GM21825 (cell line): ENCODE measurements at regions not wholly inside any gene's neighbourhood (a gene's known extent, or its start where the extent isn't known, plus 50 kb on each side); places are given as distances from the start of the nearest gene placed in this dataset.
"Not testable (repeated sequence)": the region's sequence is repeated elsewhere in the genome, so short reads cannot be mapped to it uniquely, and the experiment has no call there.

ENCODE experiments used
- ATAC-seq: cut with Tn5 transposase; IDR thresholded peaks from one replicate; pipeline ENCODE4 v1.9.1; 2021; ENCODE audit warnings: mild to moderate bottlenecking, moderate library complexity; ENCODE audit not compliant: unreplicated experiment

DNA sequence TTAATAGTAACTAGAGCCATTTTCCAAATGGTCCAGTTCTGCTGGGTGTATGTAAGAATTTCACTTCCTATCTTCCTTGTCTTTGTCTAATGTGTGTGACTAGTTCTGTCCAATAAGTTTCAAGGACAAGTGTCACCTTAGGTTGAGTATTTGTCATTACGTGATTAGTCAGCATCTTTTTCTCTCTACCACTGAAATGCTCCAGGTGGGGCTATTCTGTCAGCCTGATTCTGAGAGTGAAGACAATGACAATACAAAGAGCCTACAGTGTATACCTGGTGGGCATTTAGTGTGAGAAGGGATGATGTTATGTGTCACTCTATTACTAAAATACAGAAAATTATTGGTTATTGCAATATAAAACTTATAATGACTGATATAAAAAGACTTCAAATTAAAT, 876.3 kb downstream of the C4orf33 start:
- no peak for ATAC-seq

GRCh38 chr4:129974730-129975129, 878.8 kb downstream of the C4orf33 start:
- no peak for ATAC-seq

DNA sequence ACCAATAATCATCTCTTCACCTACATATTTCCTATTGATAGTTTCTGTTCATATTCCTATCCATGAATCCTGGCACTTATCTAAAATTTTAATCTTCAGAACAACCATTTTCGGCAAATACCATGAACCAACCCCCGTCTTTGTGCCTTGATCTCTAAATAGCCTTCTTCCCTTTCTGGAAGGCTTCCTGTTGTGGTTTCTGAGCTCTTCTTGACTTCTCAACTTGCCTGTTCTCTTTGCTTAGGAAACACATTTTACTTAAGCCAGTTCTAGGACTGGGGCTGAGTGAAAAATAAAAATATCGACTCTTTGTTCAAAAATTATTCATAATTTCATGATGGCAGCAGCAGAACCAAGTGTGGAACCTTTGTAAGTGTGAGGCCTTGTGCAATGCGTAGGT, 882.4 kb downstream of the C4orf33 start:
- no peak for ATAC-seq

DNA sequence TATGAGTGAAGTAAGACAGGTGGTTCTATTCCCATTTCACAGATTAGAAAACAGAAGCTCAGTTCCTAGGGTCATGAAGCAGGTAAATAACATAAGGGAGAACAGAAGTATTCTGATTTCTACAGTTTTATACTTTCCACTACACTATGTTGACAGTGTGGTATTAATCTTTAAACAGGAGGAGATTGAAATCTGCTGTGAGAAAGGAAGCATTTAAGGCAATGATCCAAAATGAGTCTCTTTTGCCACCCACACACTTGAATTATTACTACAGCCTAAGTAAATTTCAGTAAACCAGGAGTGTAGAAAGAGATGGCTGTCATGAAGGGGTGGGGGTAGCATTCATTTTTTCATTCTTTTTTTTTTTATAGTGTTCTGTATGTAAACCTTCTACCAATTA, 893.0 kb downstream of the C4orf33 start:
- no peak for ATAC-seq

DNA sequence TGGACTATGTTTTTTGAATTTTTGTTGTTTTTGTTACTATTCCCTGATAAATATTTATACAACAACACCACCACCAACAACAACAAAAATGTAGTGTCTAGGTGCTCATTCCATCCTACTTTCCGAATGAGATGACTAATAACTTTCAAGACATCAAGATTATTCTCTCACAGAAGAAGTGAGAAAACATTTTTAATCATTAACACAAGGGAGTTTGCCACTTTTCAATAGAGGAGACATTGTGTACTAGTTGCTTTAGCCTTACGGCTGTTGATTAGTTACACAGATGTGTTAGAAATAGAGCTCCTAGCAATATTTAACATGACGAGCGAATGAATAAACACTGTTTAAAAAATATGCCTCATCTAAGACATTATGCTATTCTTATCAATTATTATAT, 898.8 kb downstream of the C4orf33 start:
- ATAC-seq, result peak; percentile 61

DNA sequence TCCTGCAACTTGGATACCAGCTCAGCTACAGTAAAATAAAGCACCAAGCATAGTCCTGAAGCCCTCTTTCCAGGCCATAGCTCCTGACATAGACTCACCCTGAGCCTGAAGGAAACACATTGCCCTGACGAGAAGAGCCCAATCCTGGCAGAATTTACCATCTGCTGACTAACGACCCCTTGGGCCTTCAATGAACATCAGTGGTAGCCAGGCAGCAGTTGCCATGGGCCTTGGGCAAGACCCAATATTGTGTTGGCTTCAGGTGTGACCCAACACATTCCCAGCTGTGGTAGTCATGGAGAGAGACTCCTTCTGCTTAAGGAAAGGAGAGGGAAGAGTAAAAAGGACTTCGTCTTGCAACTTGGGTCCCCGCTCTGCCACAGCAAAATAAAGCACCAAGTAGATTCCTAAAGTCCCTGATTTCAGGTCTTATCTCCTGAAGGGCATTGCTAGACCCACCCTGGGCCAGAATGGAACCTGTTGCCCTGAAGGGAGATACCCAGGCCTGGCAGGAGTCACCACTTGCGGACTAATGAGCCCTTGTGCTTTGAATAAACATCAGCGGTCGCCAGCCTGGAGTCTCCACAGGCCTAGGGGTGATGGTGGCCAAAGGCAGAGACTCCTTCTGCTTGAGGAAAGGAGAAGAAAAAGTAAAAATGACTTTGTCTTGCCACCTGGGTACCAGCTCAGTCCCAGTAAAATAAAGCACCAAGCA, 902.6 kb downstream of the C4orf33 start:
- ATAC-seq, result no peak

DNA sequence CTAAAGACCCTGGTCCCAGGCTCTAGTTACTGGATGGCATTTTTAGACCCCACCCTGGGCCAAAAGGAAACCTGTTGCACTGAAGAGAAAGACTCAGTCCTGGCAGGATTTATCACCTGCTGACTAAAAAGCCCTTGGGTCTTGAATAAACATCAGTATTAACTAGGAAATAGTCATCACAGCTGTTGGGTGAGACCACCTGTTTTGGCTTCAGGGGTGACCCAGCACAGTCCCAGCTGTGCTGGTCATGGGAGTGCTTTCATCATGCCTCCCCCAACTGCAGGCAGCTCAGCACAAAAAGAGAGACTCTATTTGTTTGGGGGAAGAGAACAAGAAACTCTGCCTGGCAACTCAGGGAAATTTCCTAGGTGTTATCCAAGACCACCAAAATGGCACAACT, 903.2 kb downstream of the C4orf33 start:
- no peak for ATAC-seq

DNA sequence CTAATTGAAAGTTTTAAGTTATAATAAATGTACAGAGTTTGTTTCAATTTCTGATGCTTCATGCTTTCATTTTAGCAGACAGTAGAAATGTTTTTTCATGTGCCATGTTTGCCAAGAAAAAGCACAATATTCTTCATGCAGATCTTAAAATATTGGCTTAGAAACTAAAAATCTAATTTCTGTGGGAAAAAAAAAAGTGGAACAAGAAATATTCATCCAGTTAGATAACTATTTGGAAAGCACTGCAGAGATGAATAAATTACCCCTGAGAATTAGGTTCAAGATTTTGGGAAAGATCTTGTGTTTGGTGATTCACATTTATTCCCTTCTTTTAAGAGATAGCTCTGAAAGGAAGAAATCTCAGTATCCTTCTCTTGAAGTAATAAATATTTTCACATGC, 912.5 kb downstream of the C4orf33 start:
- ATAC-seq, result no peak

GRCh38 chr4:130012806-130013205, 916.9 kb downstream of the C4orf33 start:
- ATAC-seq, result not testable (repeated sequence)

GRCh38 chr4:130021706-130022105, 925.8 kb downstream of the C4orf33 start:
- no peak for ATAC-seq

GRCh38 chr4:130023088-130023487, 927.1 kb downstream of the C4orf33 start:
- no peak for ATAC-seq

- ATAC-seq, result no peak
Measured at GRCh38 chr4:130025701-130026100, 929.7 kb downstream of the C4orf33 start.

DNA sequence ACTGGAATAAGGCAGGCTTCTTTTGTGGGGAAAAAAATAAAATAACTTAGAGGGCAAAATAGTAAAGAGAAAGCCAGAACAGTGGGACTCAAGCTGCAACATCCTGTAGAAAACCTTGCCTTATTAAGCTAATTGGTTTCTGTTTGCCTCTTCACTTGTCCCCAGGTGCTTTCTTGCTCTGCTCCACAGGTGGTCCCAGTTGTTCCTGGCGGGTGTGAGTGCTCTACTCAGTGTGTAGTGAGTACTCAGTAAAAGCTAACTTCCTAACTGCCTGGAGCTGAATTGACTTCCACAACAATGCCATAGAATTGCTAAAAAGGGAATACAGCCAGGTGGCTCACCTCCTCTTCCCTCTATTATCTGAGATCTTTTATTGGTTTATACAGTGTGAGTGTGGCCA, 930.2 kb downstream of the C4orf33 start:
- no peak for ATAC-seq

- no peak for ATAC-seq
Measured at GRCh38 chr4:130027973-130028372, 932.0 kb downstream of the C4orf33 start.

DNA sequence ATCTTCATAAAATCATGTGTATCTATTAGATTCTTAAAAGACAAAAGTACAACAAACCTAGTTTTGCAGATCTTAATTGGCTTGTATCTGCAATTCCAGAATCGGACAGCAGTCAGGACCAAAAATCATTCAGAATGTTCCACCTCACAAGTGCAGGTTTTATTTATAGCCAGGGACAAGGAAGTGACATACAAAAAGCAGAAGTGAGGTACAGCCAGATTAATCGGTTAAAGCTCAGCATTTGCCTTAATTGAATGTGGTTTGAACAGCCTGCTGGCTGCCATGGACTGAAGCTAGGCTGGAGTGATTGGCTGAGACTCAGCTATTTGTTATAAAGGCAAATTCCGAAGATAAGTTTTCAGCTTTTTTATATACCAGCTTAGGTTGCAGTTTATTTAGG, 932.6 kb downstream of the C4orf33 start:
- ATAC-seq, result peak; percentile 94

DNA sequence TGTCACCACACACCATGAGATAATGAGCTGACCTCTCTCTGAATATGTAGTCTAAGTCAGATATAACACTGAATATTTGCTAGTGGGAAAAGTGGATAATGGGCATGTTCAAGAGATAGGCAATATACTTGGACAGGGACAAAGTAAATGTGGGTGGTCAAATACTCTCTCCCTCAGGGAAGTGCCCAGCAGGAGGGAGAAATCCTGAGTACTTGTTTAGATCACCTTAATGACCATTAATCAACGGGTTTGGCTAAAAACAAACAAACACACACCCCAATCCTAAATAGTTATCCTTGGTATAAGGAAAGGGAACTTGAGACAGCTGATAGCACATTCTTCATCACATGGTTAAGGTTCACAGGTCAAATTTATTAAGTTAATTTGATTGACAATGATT, 933.5 kb downstream of the C4orf33 start:
- ATAC-seq, result no peak

DNA sequence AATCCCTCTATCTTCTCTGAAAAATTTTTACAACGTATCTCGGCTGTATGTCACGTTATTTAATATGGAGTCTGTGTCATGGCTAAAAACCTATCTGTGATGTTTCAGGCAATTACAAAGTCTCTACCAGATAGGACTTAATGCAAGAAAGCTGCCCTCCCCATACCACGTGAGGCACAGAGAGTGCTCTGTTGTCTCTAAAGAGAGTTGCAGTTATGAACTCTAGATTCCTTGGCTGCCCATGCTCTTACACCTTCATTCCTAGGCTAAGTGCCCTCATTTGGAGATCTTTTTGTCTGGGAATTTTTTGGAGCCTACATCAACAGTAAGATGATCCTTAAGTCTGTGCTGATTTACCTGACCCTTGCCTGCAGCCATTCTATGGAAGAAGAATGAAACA, 935.9 kb downstream of the C4orf33 start:
- no peak for ATAC-seq

DNA sequence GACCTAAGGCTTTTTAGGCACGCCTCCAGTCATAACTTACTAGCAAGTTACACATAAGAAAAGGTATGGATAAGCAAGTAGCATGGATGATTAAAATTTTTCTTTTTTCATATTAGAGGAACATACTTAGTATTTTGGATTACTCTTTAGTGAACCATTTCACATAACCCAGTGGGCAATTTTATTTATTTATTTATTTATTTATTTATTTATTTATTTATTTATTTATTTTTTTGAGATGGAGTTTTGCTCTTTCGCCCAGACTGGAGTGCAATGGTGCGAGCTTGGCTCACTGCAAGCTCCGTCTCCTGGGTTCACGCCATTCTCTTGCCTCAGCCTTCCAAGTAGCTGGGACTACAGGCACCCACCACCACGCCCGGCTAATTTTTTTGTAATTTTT, 937.7 kb downstream of the C4orf33 start:
- ATAC-seq, result not testable (repeated sequence)

DNA sequence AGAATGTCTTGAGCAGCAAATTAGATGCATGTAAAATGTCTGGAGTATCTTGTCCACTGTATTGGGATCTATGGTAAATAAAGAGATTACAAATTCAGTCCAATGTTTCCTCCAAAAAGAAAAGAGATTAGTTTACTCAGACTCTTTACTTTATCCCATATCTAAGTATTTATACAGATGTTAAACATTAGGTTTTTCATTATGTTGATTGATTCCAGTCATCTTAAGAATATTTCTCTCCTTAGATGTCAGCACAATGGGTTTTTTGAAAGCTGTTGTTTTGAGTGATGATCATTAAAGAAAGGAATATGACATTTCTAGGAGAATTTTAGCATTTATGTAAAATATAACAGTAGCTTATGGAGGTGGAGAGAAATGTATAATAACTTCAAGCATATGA, 938.9 kb downstream of the C4orf33 start:
- ATAC-seq, result no peak

DNA sequence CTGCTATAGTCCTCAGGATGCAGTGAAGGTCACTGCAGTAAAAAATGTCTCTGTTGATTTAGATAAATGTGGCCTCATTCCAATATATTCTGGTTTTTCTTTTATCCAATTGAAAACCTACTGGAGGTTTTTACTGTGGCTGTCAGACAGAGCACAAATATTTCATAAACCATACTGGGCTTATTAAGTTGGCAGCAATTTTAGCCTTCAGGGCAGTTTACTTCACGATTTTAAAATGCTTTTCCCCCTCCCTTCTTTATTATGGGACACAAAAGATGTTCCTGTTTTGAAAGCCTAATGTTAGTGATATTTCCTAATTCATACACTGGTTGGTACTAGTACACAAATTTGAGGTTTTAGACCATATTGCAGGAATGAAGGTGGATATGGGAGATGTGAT, 939.4 kb downstream of the C4orf33 start:
- no peak for ATAC-seq

GRCh38 chr4:130037866-130038265, 941.9 kb downstream of the C4orf33 start:
- ATAC-seq, result not testable (repeated sequence)

DNA sequence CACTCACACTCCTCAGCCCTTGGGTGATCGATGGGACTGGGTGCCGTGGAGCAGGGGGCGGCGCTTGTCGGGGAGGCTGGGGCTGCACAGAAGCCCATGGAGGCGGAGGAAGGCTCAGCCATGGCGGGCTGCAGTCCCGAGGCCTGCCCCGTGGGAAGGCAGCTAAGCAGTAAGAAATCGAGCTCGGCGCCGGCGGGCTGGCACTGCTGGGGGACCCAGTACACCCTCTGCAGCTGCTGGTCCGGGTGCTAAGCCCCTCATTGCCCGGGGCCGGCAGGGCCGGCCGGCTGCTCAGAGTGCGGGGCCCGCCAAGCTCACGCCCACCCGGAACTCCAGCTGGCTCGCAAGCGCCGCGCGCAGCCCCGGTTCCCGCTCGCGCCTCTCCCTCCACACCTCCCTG, 942.6 kb downstream of the C4orf33 start:
- not testable (repeated sequence) for ATAC-seq

DNA sequence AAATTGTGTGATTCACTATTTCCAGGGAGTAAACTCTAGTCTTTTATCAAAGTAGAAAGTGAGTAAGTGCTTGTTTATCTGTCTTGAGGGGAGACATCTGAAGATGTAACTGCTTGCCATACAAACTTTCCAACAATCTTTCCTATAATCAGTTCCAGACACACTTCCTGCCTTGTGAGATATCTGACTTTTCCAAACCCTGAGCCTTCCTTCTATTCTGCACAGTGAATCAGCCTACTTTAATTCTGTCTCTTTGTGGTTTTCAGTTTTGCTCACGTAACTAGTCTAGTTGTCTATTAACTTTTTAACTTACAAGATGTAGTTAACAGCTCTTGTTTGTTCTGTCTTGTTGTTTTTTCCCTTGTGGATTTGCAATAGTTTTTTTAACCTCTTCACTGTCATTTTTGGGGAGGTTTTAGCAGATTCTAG, 947.8 kb downstream of the C4orf33 start:
- peak; percentile 94 for ATAC-seq
